ENCODE measurements at regions not wholly inside any gene's neighbourhood (a gene's known extent, or its start where the extent isn't known, plus 50 kb on each side); places are given as distances from the start of the nearest gene placed in this dataset.

- TF ChIP-seq CTCF (IDR thresholded peaks at IDR 0.05; ENCODE audit: extremely low read depth in 1 of 2, insufficient read depth in 1 of 2, low read depth in 1 of 2, low read length in 2 of 2) = no peak
- no peak for TF ChIP-seq GATA2 (IDR thresholded peaks at IDR 0.05; ENCODE audit: insufficient read depth, insufficient read length, low read depth, low read length)
- no peak for TF ChIP-seq POLR2A (IDR thresholded peaks at IDR 0.05; ENCODE audit: low read depth, low read length)
- no peak for TF ChIP-seq POLR2AphosphoS5 (IDR thresholded peaks at IDR 0.05; ENCODE audit: insufficient read depth, low read depth, low read length)
These were observed 81.6 kb upstream of the IVNS1ABP start for GRCh38 chr1:185398599-185398998.

Measured in endothelial cell of umbilical vein (primary cell).